ENCODE measurements at regions not wholly inside any gene's neighbourhood (a gene's known extent, or its start where the extent isn't known, plus 50 kb on each side); places are given as distances from the start of the nearest gene placed in this dataset.

GRCh38 chr17:53719229-53719628 is 103.5 kb upstream of the KIF2B start:
- H3K36me3 ChIP-seq = no peaks in the 10 kb centered on the region
- H3K9me3 ChIP-seq = no peaks in the 10 kb centered on the region
- H3K27ac ChIP-seq = no peak overlapping the region
- intact Hi-C loops (cut with DNase I; ENCODE audit: low total_unique reads) (no loop called here), in situ Hi-C loops (cut with MboI; ENCODE audit: low sequenced_read_pairs in 4 of 4) (no loop called here)
- H3K27me3 ChIP-seq = no peaks in the 10 kb centered on the region
- H3K4me3 ChIP-seq = no peak overlapping the region
- ATAC-seq = no peak
- no peak for DNase-seq
- H3K4me1 ChIP-seq = no peaks in the 10 kb centered on the region
- no peak for TF ChIP-seq CTCF (IDR thresholded peaks at IDR 0.05 in 4 of 5, conservative IDR thresholded peaks at IDR 0.05 in 1 of 5)
- TF ChIP-seq POLR2A (IDR thresholded peaks at IDR 0.05) = no peak

GRCh38 chr17:53707566-53707965 is 115.2 kb upstream of the KIF2B start:
- DNase-seq (no peak), ATAC-seq (no peak)
- H3K27ac ChIP-seq = no peak overlapping the region
- H3K27me3 ChIP-seq = no peaks in the 10 kb centered on the region
- in situ Hi-C loops (cut with MboI; ENCODE audit: low sequenced_read_pairs in 4 of 4) = no loop called here
- H3K36me3 ChIP-seq = no peaks in the 10 kb centered on the region
- no peak overlapping the region for H3K4me3 ChIP-seq
- TF ChIP-seq CTCF (IDR thresholded peaks at IDR 0.05 in 4 of 5, conservative IDR thresholded peaks at IDR 0.05 in 1 of 5) = no peak
- TF ChIP-seq POLR2A (IDR thresholded peaks at IDR 0.05) = no peak
- H3K9me3 ChIP-seq = no peaks in the 10 kb centered on the region
- H3K4me1 ChIP-seq = no peaks in the 10 kb centered on the region
- intact Hi-C loops (cut with DNase I; ENCODE audit: low total_unique reads) = no loop called here

- Histone ChIP-seq H3K27me3 (no peaks in the 10 kb centered on the region), H3K27ac (no peak overlapping the region), H3K4me1 (no peaks in the 10 kb centered on the region), H3K9me3 (no peaks in the 10 kb centered on the region), H3K4me3 (no peak overlapping the region), H3K36me3 (no peaks in the 10 kb centered on the region)
- in situ Hi-C loops (cut with MboI; ENCODE audit: low sequenced_read_pairs in 4 of 4) (no loop called here), intact Hi-C loops (cut with DNase I; ENCODE audit: low total_unique reads) (no loop called here)
- TF ChIP-seq CTCF (IDR thresholded peaks at IDR 0.05 in 4 of 5, conservative IDR thresholded peaks at IDR 0.05 in 1 of 5) (no peak), POLR2A (IDR thresholded peaks at IDR 0.05) (no peak)
- DNase-seq = no peak
- ATAC-seq = no peak
Observed at GRCh38 chr17:53696286-53696685, 126.4 kb upstream of the KIF2B start.

GRCh38 chr17:53687324-53687723 is 135.4 kb upstream of the KIF2B start:
- in situ Hi-C loops (cut with MboI; ENCODE audit: low sequenced_read_pairs in 4 of 4) (no loop called here), intact Hi-C loops (cut with DNase I; ENCODE audit: low total_unique reads) (no loop called here)
- no peaks in the 10 kb centered on the region for H3K36me3 ChIP-seq
- ATAC-seq = no peak
- DNase-seq = no peak
- no peak overlapping the region for H3K27ac ChIP-seq
- no peaks in the 10 kb centered on the region for H3K4me1 ChIP-seq
- TF ChIP-seq CTCF (IDR thresholded peaks at IDR 0.05 in 4 of 5, conservative IDR thresholded peaks at IDR 0.05 in 1 of 5) (no peak), POLR2A (IDR thresholded peaks at IDR 0.05) (no peak)
- H3K9me3 ChIP-seq = no peaks in the 10 kb centered on the region
- no peaks in the 10 kb centered on the region for H3K27me3 ChIP-seq
- H3K4me3 ChIP-seq = no peak overlapping the region

GRCh38 chr17:53680745-53681144 is 142.0 kb upstream of the KIF2B start:
- Histone ChIP-seq H3K27ac (no peak overlapping the region), H3K9me3 (no peaks in the 10 kb centered on the region), H3K4me3 (no peak overlapping the region), H3K4me1 (no peaks in the 10 kb centered on the region), H3K27me3 (no peaks in the 10 kb centered on the region), H3K36me3 (no peaks in the 10 kb centered on the region)
- intact Hi-C loops (cut with DNase I; ENCODE audit: low total_unique reads) (no loop called here), in situ Hi-C loops (cut with MboI; ENCODE audit: low sequenced_read_pairs in 4 of 4) (no loop called here)
- ATAC-seq = no peak
- DNase-seq = no peak
- no peak for TF ChIP-seq CTCF (IDR thresholded peaks at IDR 0.05 in 4 of 5, conservative IDR thresholded peaks at IDR 0.05 in 1 of 5)
- no peak for TF ChIP-seq POLR2A (IDR thresholded peaks at IDR 0.05)
